Small intestine (tissue), 7 donors: ENCODE measurements at regions not wholly inside any gene's neighbourhood (a gene's known extent, or its start where the extent isn't known, plus 50 kb on each side); places are given as distances from the start of the nearest gene placed in this dataset.

Experiments used
- DNase-seq, 2 donors: peaks; one replicate each; pipeline versions ENCODE4 v3.0.0 to v3.0.0-alpha.2; 2013
- FAIRE-seq: peaks from 2 replicates; lab custom pipeline; 2012; peaks lifted over from hg19 to GRCh38; lab: Jason Lieb, UNC
- H3K27ac ChIP-seq, 3 donors: one replicate each; pipeline ENCODE4 v1.5.1; 2013; ENCODE audit warnings: low read length in 2 of 3, mild to moderate bottlenecking in 2 of 3, control low read depth in 1 of 3, inconsistent platforms in 1 of 3, low read depth in 1 of 3, moderate library complexity in 1 of 3
- H3K27me3 ChIP-seq, 3 donors: one replicate each; pipeline ENCODE4 v1.6.1; 2013; ENCODE audit warnings: low read length in 3 of 3, inconsistent platforms in 1 of 3; ENCODE audit not compliant: control insufficient read depth in 3 of 3, insufficient read depth in 3 of 3
- H3K36me3 ChIP-seq, 3 donors: one replicate each; pipeline ENCODE4 v1.6.1; 2013; ENCODE audit warnings: low read length in 3 of 3, inconsistent platforms in 1 of 3, low read depth in 1 of 3, mild to moderate bottlenecking in 1 of 3, moderate library complexity in 1 of 3; ENCODE audit not compliant: control insufficient read depth in 3 of 3, insufficient read depth in 2 of 3
- H3K4me1 ChIP-seq, 3 donors: one replicate each; pipeline ENCODE4 v1.6.1; 2013; ENCODE audit warnings: low read length in 2 of 3, inconsistent platforms in 1 of 3, low read depth in 1 of 3, mild to moderate bottlenecking in 1 of 3, moderate library complexity in 1 of 3; ENCODE audit not compliant: control insufficient read depth in 3 of 3, insufficient read depth in 2 of 3
- H3K4me3 ChIP-seq, 3 donors: one replicate each; pipeline ENCODE4 v1.5.1; 2013; ENCODE audit warnings: low read length in 3 of 3, control low read depth in 1 of 3, inconsistent platforms in 1 of 3, low read depth in 1 of 3, mild to moderate bottlenecking in 1 of 3, moderate library complexity in 1 of 3
- H3K9me3 ChIP-seq, 2 donors: one replicate each; pipeline ENCODE4 v1.6.1; 2013; ENCODE audit warnings: low read depth in 1 of 2, low read length in 1 of 2; ENCODE audit not compliant: control insufficient read depth in 2 of 2, insufficient read depth in 1 of 2
- WGBS, 3 donors: extraction: QIAGEN DNeasy Blood & Tissue Kit; methylation state at CpG; one replicate each; pipeline ENCODE4 v1.1.7; 2013; 5-methylcytosine and 5-hydroxymethylcytosine counted together
- donor health status: healthy with polysubstance abuse.
- donor health status: control.
- donor health status: control.
- donor health status: Bipolar disorder and iron deficiency.
- donor health status: healthy.

DNA sequence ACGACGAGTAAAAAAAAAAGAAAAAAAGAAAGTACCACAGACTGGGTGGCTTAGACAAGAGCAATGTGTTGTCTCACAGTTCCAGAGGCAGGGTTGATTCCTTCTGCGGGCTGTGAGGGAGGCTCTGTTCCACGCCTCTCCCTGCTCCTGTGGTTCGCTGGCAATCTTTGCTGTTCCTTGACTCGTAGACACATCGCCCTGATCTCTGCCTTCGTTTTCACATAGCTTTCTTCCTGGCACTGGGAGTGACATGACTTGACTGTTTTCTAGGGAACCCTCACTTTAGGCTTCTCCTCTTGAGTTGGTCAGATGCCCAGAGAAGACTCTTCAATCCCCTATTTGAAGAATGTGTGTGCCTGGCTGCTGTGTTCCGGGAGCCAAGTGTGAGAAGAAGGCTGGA is 133.6 kb downstream of the TM2D1 start:
- FAIRE-seq, result no peak
- Histone ChIP-seq H3K4me3 (no peak overlapping the region), H3K4me1 (no peaks in the 10 kb centered on the region), H3K27ac (peak overlapping the region in 1 of 3 donors; percentile 66), H3K27me3 (no peaks in the 10 kb centered on the region), H3K36me3 (no peaks in the 10 kb centered on the region), H3K9me3 (no peaks in the 10 kb centered on the region)
- whole genome bisulfite sequencing, 3 donors, result 77 to 87% (median 86%) methylated on average over 9 of the region's 9 CpGs
- DNase-seq, result peak in 1 of 2 donors; percentile 1

DNA sequence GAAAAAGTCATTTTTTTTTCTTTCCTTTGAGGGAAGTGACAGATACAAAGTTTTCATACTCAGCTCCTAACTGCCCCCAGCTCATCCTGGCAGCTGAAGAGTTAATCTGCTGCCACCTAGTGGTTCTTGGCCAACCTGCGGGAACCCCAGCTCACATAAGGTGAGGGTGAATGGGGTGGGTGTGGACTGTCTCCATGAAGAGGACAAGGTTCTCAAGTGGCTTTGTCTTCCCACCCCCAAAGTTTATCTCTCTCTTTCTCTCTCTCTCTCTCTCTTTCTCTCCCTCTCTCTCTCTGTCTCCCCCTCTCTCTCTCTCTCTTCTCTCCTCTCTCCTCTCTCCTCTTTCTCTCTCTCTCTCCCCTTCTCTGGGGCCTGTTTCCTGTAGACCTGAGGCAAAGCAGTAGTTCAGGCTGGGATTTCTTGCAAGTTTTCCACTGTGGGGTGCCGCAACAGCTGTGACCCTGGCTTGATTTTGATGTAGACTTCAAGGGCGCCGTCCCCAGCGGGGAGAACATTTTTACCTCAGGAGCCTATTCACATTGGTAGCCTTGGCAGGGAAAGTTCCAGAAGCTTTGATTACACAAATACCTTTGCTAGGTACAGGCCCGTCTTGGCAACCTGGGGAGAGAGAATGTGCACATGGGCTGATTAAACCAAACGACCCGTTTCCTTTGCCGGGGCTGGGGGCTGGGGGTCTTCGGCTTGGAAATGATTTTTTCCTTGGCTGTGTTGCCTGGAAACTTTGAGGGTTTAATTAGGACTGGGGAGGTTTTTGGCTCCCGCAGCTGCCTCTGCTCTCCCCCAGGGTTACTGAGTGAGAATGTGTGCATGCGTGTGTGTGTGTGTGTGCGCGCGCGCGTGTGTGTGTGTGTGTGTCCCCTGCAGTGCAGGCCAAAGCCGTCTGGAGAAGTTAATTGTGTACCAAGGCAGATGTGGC is 135.9 kb downstream of the TM2D1 start:
- peaks cover 0 to under 1% (median 0%) of the 10 kb centered on the region in 3 donors for H3K27me3 ChIP-seq
- H3K4me1 ChIP-seq, result no peaks in the 10 kb centered on the region
- 68 to 78% (median 69%) methylated on average over 18 of the region's 18 CpGs for WGBS, 3 donors
- H3K27ac ChIP-seq, result no peak overlapping the region
- no peaks in the 10 kb centered on the region for H3K9me3 ChIP-seq
- peak; percentile 74 to 79 for DNase-seq
- H3K36me3 ChIP-seq, result no peaks in the 10 kb centered on the region
- no peak for FAIRE-seq
- no peak overlapping the region for H3K4me3 ChIP-seq

DNA sequence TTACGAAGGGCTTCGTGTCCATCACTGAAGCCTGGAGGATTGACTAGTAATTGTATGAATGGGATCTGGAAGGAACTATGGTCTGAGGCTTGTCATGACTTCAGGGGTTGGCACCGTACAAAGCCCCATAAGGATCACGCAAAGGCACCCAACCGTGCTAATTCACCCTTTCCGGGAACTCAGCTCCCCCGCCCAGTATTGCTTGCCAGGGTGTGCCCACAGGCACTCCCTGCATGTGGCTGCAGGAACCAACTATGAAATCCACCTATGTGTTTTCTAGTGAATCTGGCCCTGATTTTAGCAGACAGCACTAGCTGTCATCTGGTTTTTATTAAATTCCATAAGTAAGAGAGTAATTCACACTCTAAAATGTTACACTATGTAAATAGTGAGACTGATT is 139.2 kb downstream of the TM2D1 start:
- peak in 1 of 2 donors; percentile 11 for DNase-seq
- H3K9me3 ChIP-seq, result no peaks in the 10 kb centered on the region
- H3K4me1 ChIP-seq, result no peaks in the 10 kb centered on the region
- H3K27ac ChIP-seq, result no peak overlapping the region
- no peak for FAIRE-seq
- H3K36me3 ChIP-seq, result no peaks in the 10 kb centered on the region
- peaks cover 0 to 3% (median 0%) of the 10 kb centered on the region in 3 donors for H3K27me3 ChIP-seq
- 41 to 80% (median 53%) methylated on average over 7 of the region's 7 CpGs for WGBS, 3 donors
- no peak overlapping the region for H3K4me3 ChIP-seq

DNA sequence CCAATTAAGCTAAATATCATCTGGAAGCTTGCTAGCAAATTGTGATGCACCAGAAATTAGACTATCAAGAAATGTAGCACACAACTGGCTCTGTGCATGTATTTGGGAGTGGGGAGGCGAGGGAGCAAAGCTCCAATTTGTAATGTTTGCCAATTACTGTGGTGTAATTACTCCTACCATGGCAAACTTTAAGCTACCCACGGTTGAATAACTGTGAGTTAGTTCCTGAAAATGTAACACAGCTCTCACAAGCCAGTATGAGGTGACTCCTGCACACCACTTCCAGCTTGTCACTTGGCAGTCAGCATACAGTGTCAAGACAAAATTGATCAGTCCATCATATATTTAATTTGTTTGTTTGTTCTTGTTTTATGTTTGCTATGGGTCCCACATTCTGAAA is 141.2 kb downstream of the TM2D1 start:
- no peak overlapping the region for H3K27ac ChIP-seq
- no peak for FAIRE-seq
- no peak overlapping the region for H3K4me3 ChIP-seq
- peaks cover 0 to 3% (median 0%) of the 10 kb centered on the region in 3 donors for H3K27me3 ChIP-seq
- no peaks in the 10 kb centered on the region for H3K4me1 ChIP-seq
- DNase-seq, result no peak
- WGBS, 3 donors, result 75 to 80% (median 78%) methylated on average over 2 of the region's 2 CpGs
- H3K9me3 ChIP-seq, result no peaks in the 10 kb centered on the region
- H3K36me3 ChIP-seq, result no peaks in the 10 kb centered on the region

DNA sequence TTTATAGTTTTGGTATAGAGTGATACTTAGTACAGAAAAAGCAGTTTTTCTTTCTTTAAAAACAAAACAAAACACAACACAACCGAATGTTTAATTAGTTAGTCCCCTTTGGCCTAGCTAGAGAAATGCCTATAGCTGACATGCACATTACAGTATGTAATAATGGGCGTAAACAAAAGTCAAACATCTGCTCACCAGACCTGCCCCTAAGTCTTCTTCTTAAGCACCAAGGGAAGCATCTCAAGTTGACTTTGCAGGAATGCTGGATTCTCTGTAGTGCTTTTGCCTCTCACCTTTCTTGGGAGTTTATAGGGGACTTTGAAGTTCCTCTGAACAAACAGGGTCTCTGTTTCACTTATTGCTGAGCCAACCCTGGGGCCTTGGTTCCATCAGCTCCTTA is 143.7 kb downstream of the TM2D1 start:
- Histone ChIP-seq H3K4me1 (no peaks in the 10 kb centered on the region), H3K27me3 (peaks cover 0 to 3% (median 0%) of the 10 kb centered on the region in 3 donors), H3K27ac (no peak overlapping the region), H3K4me3 (no peak overlapping the region), H3K9me3 (no peaks in the 10 kb centered on the region), H3K36me3 (no peaks in the 10 kb centered on the region)
- 79 to 89% (median 85%) methylated on average over 2 of the region's 2 CpGs for WGBS, 3 donors
- DNase-seq (no peak), FAIRE-seq (no peak)

DNA sequence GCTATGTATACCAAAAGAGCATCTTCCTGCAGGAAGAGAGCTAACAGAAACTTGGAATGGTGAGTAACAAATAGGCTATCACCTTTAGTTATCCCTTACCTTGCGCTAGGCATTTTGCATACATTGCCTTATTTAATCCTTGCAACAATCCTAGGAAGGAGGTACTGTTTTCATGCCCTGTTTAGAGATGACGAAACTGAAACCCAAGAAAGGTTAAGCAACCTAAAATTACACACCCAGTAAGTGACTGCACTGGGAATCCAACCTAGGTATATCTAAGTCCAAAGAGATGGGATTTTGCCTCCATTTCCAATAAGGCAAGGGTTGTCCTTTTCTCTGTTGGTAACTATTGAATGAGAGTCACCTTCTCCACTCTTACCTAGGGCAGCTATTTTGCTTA is 144.5 kb downstream of the TM2D1 start:
- FAIRE-seq (no peak), DNase-seq (no peak)
- Histone ChIP-seq H3K27me3 (peaks cover 0 to 3% (median 0%) of the 10 kb centered on the region in 3 donors), H3K36me3 (no peaks in the 10 kb centered on the region), H3K4me3 (no peak overlapping the region), H3K9me3 (no peaks in the 10 kb centered on the region), H3K4me1 (no peaks in the 10 kb centered on the region), H3K27ac (no peak overlapping the region)
- WGBS, 3 donors, result 90 to 95% (median 91%) methylated on average over 2 of the region's 2 CpGs

DNA sequence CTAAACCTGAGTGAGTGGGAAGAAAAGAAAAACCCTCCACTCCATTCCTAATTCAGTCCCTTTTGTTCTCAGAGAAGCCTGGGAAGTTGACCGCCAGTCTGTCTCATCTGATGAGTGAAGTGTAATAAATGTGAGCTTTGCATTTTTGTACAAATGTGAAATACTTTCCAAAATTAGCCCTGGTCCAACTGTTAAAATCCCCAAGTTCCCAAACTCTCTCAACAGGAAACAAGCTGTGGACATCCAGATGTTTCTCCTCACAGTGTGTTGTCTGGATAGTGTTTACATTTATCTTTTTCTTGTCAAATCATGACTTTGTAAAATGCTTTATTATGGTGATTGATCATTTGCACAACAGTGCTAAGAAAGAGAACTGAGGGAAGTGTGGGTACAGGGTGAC is 145.1 kb downstream of the TM2D1 start:
- 78 to 96% (median 88%) methylated on average over 1 of the region's 1 CpG for WGBS, 3 donors
- no peak overlapping the region for H3K4me3 ChIP-seq
- H3K27ac ChIP-seq, result no peak overlapping the region
- no peaks in the 10 kb centered on the region for H3K36me3 ChIP-seq
- peaks cover 0 to 3% (median 0%) of the 10 kb centered on the region in 3 donors for H3K27me3 ChIP-seq
- FAIRE-seq, result no peak
- no peaks in the 10 kb centered on the region for H3K4me1 ChIP-seq
- no peak for DNase-seq
- no peaks in the 10 kb centered on the region for H3K9me3 ChIP-seq

DNA sequence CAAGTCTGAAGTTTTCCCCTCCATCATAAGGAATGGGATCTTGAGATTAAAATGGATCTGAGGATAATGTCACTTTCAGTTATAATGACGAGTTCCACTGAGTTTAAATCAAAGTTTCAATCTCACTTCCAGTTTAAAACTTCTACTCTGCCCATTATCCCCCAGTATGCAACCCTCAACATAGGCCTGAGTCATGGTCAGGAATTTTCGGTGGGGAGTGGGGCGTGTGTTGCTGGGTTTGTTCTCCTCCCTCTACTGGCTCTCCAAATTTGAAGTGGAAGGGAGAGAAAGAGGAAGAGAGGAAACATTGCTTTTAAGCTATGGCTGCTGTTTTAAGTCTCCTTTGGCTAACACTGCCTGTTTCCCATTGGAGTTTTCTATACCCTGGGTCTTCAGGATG is 152.9 kb downstream of the TM2D1 start:
- FAIRE-seq (no peak), DNase-seq (no peak)
- Histone ChIP-seq H3K4me1 (no peaks in the 10 kb centered on the region), H3K9me3 (no peaks in the 10 kb centered on the region), H3K36me3 (no peaks in the 10 kb centered on the region), H3K27ac (no peak overlapping the region), H3K4me3 (no peak overlapping the region), H3K27me3 (no peaks in the 10 kb centered on the region)
- 75 to 85% (median 77%) methylated on average over 3 of the region's 3 CpGs for WGBS, 3 donors
